ENCODE measurements at regions not wholly inside any gene's neighbourhood (a gene's known extent, or its start where the extent isn't known, plus 50 kb on each side); places are given as distances from the start of the nearest gene placed in this dataset.

- TF ChIP-seq CTCF (conservative IDR thresholded peaks at IDR 0.05) (no peak), ZFX (IDR thresholded peaks at IDR 0.05) (no peak)
These were observed 57.5 kb upstream of the PIWIL1 start for GRCh38 chr12:130280231-130280630.

Data from C4-2B (cell line).